AG04450 (cell line): ENCODE measurements at regions not wholly inside any gene's neighbourhood (a gene's known extent, or its start where the extent isn't known, plus 50 kb on each side); places are given as distances from the start of the nearest gene placed in this dataset.

Source experiments
- CTCF ChIA-PET: fragments of 300-600, 350-600 bp; formaldehyde crosslinking; extraction: SDS; loops from one replicate; lab custom pipeline; 2022; ENCODE audit warnings: antibody characterized with exemption, inconsistent platforms; lab: Charles Lee
- POLR2A ChIA-PET: fragments of 350-600 bp; formaldehyde crosslinking; extraction: SDS; loops from one replicate; lab custom pipeline; 2021; ENCODE audit warnings: antibody characterized with exemption, inconsistent platforms; lab: Yijun Ruan, JAX
- DNase-seq: peaks from one replicate; pipeline ENCODE4 v3.0.0-alpha.2; 2011; ENCODE audit warnings: low read depth, low spot score
- H3K27ac ChIP-seq: one replicate; pipeline ENCODE4 v1.5.1; 2012; ENCODE audit warnings: low read depth, low read length, control low read depth
- H3K27me3 ChIP-seq: one replicate; pipeline ENCODE4 v1.6.0; 2012; ENCODE audit warnings: low read length; ENCODE audit not compliant: control insufficient read depth, insufficient read depth
- H3K4me3 ChIP-seq: 2 replicates; pipeline ENCODE4 v1.5.1; 2011; ENCODE audit warnings: mild to moderate bottlenecking, low read depth, low read length, control low read depth
- H3K9me3 ChIP-seq: 2 replicates; pipeline ENCODE4 v1.5.1; 2012; ENCODE audit warnings: low read length; ENCODE audit not compliant: control insufficient read depth, insufficient read depth
- TF ChIP-seq, protein P1 (sequence below): IDR thresholded peaks from 2 replicates; pipeline ENCODE4 v1.5.1; 2011; ENCODE audit warnings: low read depth, low read length, control low read depth, inconsistent platforms

DNA sequence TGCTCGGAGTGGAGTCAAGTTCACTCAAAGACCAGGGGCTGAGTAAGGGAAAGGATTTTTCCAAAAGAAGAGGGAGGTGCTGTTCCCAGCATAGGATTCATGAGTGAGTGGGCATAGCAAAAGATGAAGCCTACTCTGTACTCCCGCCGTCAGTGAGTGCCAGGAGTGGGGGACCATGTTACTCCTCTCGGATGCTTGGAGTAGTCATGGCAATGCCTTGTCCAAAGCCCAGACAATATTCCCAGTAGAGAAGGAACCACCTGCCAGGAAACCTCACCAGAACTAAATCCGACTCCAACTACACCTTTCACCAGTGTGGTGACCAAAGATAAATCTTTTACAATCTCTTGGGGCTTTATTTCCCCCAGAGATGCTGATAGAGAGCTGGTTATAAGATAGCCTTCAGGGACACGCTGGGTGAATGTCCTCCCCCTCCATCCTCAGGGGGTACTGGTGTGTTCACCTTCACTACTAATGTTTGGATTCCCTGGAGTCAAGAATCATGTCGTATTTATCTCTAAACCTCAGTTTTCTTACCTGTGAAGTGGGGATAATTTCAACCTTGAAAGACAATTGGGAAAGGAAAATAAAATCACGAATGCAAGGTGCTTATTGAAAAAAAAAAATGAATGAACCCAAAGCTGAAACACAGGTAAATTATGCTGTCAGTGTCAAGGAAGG, 165.2 kb downstream of the NSG2 start:
- Histone ChIP-seq H3K27ac (no peak overlapping the region), H3K27me3 (no peaks in the 10 kb centered on the region), H3K4me3 (no peak overlapping the region), H3K9me3 (no peaks in the 10 kb centered on the region)
- POLR2A ChIA-PET: no interaction called here
- DNase-seq: no peak
- TF ChIP-seq, protein P1, sequence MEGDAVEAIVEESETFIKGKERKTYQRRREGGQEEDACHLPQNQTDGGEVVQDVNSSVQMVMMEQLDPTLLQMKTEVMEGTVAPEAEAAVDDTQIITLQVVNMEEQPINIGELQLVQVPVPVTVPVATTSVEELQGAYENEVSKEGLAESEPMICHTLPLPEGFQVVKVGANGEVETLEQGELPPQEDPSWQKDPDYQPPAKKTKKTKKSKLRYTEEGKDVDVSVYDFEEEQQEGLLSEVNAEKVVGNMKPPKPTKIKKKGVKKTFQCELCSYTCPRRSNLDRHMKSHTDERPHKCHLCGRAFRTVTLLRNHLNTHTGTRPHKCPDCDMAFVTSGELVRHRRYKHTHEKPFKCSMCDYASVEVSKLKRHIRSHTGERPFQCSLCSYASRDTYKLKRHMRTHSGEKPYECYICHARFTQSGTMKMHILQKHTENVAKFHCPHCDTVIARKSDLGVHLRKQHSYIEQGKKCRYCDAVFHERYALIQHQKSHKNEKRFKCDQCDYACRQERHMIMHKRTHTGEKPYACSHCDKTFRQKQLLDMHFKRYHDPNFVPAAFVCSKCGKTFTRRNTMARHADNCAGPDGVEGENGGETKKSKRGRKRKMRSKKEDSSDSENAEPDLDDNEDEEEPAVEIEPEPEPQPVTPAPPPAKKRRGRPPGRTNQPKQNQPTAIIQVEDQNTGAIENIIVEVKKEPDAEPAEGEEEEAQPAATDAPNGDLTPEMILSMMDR: no peak
- CTCF ChIA-PET: no interaction called here

- no peak overlapping the region for H3K27ac ChIP-seq
- no peak overlapping the region for H3K4me3 ChIP-seq
- CTCF ChIA-PET: no interaction called here
- POLR2A ChIA-PET: no interaction called here
- DNase-seq: no peak
- TF ChIP-seq, protein P1: no peak
- H3K9me3 ChIP-seq: no peaks in the 10 kb centered on the region
- no peaks in the 10 kb centered on the region for H3K27me3 ChIP-seq
These were observed 165.7 kb downstream of the NSG2 start for GRCh38 chr5:174211277-174211626.

DNA sequence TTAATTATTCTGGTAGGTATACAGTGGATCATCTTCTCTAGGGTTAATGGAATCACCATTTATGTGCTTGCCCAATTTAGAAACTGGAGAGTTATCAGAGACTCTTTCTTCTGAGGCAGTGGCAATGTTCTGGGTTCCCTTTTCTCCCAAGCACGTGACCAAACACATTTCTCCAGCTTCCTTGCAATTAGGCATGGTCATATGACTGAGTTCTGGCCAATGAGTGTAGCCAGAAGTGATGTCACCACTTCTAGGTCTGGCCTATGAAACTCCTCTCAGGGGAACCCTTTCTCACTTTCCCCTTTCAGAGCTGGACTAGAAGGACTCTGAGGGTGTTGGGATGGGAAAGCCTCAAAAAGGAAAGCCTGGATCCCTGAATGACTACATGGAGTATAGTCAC, 172.0 kb downstream of the NSG2 start:
- H3K4me3 ChIP-seq: no peak overlapping the region
- ChIA-PET POLR2A (no interaction called here), CTCF (no interaction called here)
- no peaks in the 10 kb centered on the region for H3K27me3 ChIP-seq
- no peak overlapping the region for H3K27ac ChIP-seq
- H3K9me3 ChIP-seq: no peaks in the 10 kb centered on the region
- TF ChIP-seq, protein P1: no peak
- DNase-seq: no peak

DNA sequence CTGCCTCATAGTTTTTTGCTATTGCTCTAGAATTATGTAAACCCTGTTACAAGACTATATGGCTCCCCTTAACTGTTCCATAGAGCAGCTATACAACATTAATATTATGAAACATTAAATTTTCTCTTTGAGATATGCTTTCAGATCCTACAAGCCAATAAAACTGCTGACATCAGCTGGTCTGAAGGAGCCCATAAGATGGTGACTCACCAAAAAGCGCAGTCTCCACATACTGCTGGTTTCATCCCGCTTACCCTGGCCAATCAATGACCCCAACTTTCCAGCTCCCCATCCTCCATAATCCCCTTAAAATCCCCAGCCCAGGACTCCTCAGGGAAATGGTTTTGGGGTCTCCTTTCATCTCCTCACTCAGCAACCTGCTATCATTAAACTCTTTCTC, 172.7 kb downstream of the NSG2 start:
- ChIA-PET CTCF (no interaction called here), POLR2A (no interaction called here)
- TF ChIP-seq, protein P1: no peak
- H3K9me3 ChIP-seq: peaks cover 3% of the 10 kb centered on the region; the same call in 1 of the 2 replicates
- H3K27ac ChIP-seq: no peak overlapping the region
- H3K27me3 ChIP-seq: no peaks in the 10 kb centered on the region
- no peak overlapping the region for H3K4me3 ChIP-seq
- DNase-seq: no peak

GRCh38 chr5:174220417-174220816, 174.9 kb downstream of the NSG2 start:
- CTCF ChIA-PET: no interaction called here
- TF ChIP-seq, protein P1: no peak
- DNase-seq: no peak

More at GRCh38 chr5:174220417-174220816, 174.9 kb downstream of the NSG2 start:
- H3K27ac ChIP-seq: no peak overlapping the region
- POLR2A ChIA-PET: no interaction called here
- no peak overlapping the region for H3K4me3 ChIP-seq
- peaks cover 3% of the 10 kb centered on the region; the same call in 1 of the 2 replicates for H3K9me3 ChIP-seq
- H3K27me3 ChIP-seq: no peaks in the 10 kb centered on the region
